Nucleus accumbens (tissue), 56 donors: ENCODE measurements at regions not wholly inside any gene's neighbourhood (a gene's known extent, or its start where the extent isn't known, plus 50 kb on each side); places are given as distances from the start of the nearest gene placed in this dataset.
"Not testable (repeated sequence)": the region's sequence is repeated elsewhere in the genome, so short reads cannot be mapped to it uniquely, and the experiment has no call there.

Experiments used
- DNase-seq, 56 donors: peaks; one replicate each; lab custom pipeline; 2025; lab: John Stamatoyannopoulos, UW

DNA sequence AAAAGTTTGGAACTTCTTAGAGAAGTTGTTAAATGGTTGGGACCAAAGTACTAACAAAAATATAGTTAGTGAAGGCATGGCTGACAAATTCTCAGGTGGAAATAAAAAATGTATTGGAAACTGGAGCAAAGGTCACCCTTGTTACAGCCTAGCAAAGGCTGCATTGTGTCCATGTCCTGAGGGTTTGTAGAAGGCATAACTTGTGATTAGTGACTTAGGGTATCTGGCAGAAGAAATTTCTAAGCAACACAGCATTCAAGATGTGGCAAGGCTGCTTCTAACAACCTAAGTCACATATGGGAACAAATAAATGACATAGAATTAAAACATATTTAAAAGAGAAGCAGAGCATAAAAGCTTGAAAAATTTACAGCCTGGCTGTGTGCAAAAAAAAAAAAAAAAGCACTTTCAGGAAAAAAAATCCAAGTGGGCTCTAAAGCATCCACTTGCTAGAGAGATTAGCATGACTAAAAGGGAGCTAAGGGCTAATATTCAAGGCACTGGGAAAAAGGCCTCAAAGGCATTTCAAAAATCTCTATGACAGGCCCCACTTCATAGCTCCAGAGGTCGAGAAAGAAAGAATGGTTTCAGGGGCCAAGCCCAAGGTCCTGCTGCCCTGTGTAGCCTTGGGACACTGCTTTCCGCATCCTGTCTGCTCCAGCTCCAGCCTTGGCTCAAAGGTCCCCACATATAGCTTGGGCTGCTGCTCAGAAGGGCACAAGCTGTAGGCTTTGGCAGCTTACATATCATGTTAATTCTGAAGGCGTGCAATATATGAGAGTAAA is 453.2 kb upstream of the PTCHD4 start:
- no peak for DNase-seq

DNA sequence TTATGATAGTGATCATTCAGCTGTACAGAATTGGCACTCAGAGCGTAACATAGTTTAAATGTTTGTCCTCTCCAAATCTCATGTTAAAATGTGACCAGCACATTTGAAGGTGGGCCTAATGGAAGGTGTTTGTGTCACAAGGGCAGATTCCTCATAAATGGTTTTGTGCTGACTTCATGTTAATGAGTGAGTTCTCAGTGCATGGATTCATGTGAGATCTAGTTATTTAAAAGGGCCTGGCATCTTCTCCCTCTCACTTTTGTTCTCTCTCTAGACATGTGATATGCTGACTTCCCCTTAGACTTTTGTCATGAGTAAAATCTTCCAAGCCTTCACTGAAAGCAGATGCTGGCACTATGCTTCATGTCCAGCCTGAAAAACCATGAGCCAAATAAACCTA is 452.4 kb upstream of the PTCHD4 start:
- DNase-seq: no peak

GRCh38 chr6:48560408-48560807 is 449.4 kb upstream of the PTCHD4 start:
- DNase-seq: no peak

DNA sequence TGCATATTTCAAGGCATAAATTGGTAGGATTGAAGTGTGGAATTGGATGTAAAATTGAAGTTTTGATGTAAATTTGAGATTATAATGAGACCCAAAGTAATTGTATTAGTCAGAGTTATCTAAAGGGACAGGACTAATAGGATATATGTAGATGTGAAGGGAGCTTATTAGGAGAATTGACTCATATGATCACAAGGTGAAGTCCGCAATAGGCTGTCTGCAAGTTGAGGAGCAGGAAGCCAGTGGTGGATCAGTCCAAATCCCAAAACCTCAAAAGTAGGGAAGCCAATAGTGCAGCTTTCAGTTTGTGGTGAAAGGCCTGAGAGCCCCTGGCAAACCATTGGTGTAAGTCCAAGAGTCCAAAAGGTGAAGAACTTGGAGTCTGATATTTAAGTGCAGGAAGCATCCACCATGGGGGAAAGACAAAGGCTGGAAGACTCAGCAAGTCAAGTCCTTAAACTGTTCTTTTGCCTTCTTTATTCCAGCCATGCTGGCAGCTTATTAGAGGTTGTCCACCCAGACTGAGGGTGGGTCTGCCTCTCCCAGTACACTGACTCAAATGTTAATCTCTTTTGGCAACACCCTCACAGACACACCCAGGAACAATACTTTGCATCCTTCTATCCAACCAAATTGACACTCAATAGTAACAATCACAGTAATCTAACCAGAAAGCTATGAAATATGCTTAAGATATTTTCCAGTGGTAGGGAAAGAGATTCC is 442.6 kb upstream of the PTCHD4 start:
- no peak for DNase-seq

DNA sequence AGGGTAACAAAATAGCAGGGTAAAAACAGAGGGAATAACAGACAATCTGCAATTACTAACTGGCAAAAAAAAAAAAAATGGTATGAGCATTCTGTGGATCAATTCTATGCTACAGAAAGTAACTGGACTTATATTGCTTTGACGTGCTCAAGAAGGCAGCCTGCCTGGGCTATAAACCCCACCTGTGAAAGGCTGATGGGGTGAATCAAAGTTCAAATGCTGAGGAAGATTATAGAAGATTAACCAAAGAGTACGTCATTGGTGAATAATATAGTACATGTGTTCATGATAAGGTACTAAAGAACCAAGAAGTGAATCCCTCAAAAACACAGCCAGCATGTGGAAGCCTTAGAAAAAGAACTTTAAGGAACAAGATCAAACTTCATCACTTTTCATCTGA is 441.9 kb upstream of the PTCHD4 start:
- DNase-seq: no peak

DNA sequence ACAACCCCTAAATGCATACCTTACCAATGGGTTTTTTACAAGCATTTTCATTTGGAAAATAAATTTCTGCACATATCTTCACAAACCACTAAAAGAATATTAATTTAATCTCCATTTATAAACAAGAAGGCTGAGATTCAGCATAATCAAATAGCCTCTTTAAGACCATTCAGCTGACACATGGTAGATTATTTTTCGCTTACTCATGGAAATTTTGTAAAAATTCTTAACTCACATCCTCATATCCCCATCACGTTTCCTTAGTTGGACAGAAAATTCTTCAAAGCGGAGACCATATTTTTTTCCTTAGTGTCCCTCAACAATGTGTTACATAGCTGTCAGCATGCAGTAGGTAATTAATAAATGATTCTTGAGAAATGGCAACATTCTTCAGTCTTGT is 439.6 kb upstream of the PTCHD4 start:
- no peak for DNase-seq

DNA sequence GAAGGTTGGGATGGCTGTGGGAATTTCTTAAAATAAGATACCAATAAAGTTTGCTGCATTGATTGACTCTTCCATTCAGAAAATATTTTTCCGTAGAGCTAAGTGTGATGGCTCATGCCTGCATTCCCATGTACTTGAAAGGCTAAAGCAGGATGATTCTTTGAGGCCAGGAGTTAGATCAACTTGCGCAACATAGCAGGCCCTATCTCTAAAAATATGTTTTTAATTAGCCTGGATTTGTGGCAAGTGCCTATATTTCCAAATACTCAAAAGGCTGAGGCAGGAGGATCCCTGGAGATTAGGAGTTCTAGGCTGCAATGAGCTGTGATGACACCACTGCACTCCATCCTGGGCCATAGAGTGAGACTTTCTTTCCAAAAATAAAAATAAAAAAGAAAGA is 431.2 kb upstream of the PTCHD4 start:
- DNase-seq: no peak

- no peak for DNase-seq
These were observed 430.7 kb upstream of the PTCHD4 start for GRCh38 chr6:48541649-48542048.

GRCh38 chr6:48535582-48536009 is 424.6 kb upstream of the PTCHD4 start:
- no peak for DNase-seq

- not testable (repeated sequence) for DNase-seq
These were observed 420.0 kb upstream of the PTCHD4 start for GRCh38 chr6:48530978-48531377.

DNA sequence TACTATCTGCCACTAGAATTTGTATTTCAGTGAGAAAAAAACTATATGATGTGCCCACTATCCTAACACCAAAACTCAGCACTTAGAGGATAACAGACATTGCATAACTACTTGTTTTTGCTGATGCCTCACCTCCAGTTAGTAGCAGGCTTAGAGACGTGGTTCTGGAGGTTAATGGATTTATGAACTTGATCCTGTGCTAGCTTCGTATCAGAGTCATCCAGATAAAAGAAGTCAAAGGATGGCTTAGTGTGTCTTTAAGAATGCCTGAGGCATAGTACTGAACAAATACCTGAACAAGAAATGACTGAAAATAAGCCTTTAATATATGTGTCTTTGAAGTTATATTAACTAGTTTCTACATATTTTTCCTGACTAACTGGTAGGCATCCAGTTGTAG is 414.9 kb upstream of the PTCHD4 start:
- no peak for DNase-seq

GRCh38 chr6:48520951-48521350 is 410.0 kb upstream of the PTCHD4 start:
- DNase-seq: no peak

DNA sequence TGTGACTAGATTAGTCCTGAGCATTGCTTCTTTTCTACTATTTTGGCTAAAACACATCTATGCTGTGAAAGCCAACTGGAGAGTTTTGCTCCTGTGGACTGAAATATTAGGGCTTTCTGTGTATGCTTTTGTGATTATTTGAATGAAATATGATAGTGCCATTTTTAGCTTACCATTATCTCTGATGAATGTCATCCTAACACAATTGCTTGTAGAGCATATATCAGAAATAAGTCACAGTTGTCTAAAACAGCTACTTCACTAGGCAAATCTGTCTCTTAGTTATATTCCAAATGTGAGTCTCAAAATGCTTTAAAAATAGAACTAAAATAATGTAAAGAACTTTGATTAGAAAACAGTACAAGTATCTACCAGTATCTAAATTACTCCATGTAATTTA is 401.4 kb upstream of the PTCHD4 start:
- DNase-seq: no peak

GRCh38 chr6:48511378-48511777 is 400.4 kb upstream of the PTCHD4 start:
- no peak for DNase-seq

DNA sequence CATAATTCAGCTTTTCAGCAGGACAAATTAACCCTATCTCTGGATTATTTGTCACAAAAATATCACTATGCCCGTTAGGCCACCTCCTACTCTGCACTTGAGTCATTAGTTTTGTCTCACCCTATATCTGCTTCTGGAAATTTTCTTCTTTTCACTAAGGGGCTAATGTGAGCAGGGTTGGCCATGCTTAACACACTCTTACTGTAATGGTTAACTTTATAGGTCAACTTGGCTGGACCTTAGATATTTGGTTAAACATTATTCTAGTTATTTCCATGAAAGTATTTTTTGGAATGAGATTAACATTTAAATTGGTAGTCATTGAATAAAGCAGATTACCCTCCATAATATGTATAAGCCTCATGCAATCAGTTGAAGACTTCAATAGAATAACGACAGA is 394.6 kb upstream of the PTCHD4 start:
- DNase-seq: no peak

DNA sequence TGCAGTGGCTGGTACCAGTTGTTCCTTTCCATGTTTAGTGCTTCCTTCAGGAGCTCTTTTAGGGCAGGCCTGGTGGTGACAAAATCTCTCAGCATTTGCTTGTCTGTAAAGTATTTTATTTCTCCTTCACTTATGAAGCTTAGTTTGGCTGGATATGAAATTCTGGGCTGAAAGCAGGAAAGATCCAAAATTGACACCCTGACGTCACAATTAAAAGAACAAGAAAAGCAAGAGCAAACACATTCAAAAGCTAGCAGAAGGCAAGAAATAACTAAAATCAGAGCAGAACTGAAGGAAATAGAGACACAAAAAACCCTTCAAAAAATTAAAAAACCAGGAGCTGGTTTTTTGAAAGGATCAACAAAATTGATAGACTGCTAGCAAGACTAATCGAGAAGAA is 382.4 kb upstream of the PTCHD4 start:
- not testable (repeated sequence) for DNase-seq

GRCh38 chr6:48490658-48491057 is 379.7 kb upstream of the PTCHD4 start:
- no peak for DNase-seq

- DNase-seq: no peak
These were observed 375.9 kb upstream of the PTCHD4 start for GRCh38 chr6:48486876-48487275.

DNA sequence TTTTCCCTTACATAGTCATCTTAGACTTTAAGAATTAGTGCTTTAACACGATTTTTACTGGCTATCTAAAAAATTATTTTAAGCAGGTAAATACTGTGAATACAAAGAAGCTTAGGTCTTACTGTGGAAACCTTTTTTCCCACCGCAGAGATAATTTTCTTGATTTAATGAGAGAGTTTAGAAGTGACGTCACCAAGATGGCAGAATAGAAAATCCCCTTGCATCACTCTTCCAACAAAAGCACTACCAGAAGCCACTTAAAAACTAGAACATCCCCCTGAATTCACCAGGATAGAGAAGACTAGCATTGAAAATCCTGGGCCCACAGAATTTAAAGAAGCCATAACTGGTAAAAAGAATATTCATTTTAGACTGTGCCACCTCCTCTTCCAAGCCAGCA is 375.4 kb upstream of the PTCHD4 start:
- no peak for DNase-seq

- no peak for DNase-seq
These were observed 365.3 kb upstream of the PTCHD4 start for GRCh38 chr6:48476257-48476656.

GRCh38 chr6:48475275-48475674 is 364.3 kb upstream of the PTCHD4 start:
- no peak for DNase-seq

DNA sequence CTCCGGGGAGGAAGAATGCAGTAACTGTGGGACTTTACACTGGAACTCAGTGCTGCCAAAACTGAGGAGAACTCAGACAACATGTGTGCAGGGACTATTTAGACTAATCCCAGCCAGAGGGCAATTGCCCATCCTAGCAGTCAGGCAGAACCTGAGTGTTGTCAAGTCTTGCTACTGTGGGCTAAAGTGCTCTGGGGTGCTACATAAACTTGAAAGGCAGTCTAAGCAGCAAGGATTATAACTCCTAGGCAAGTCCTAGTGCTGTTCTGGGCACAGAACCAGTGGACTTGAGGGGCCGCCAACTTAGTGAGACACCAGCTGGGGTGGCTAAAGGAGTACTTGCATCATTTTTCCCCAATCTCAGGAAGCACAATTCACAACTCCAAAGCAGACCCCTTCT is 363.8 kb upstream of the PTCHD4 start:
- DNase-seq: no peak
